ENCODE measurements at regions not wholly inside any gene's neighbourhood (a gene's known extent, or its start where the extent isn't known, plus 50 kb on each side); places are given as distances from the start of the nearest gene placed in this dataset.

DNA sequence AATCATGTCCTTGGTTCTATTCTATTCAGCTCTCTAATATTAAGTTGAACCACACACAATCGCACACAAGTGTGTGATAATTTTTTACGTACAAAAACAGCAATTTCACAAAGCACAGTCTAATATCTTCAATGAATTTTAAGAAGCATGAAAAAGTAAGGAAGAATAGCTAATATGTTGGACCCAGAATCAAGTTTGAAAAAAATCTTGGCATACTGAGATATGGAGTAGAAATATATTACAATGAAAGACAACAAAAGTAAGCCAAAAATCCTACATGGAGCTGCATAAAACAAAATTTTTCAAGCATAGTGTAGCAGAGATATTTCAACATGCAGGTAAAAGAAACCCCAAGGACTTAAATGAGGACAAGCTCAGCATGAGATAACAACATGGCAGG lies 219.1 kb upstream of the RND3 start:
- Mint-ChIP-seq H3K4me1 (ENCODE audit: low read depth) (no peaks in the 10 kb centered on the region), H3K27me3 (no peaks in the 10 kb centered on the region), H3K4me3 (no peak overlapping the region), H3K9me3 (no peaks in the 10 kb centered on the region), H3K27ac (no peak overlapping the region), H3K36me3 (ENCODE audit: low read depth) (no peaks in the 10 kb centered on the region)
- ChIA-PET POLR2A (no interaction called here), CTCF (no interaction called here)
- H3K9me3 ChIP-seq (ENCODE audit: control insufficient read depth in 1 of 2, insufficient read depth in 1 of 2, low read length in 2 of 2): no peaks in the 10 kb centered on the region
- no peaks in the 10 kb centered on the region for H3K27me3 ChIP-seq (ENCODE audit: control insufficient read depth in 1 of 2, insufficient read depth in 2 of 2, low read length in 2 of 2)
- no peak overlapping the region for H3K4me3 ChIP-seq (ENCODE audit: low read length)
- H3K36me3 ChIP-seq (ENCODE audit: insufficient read depth, low read length): no peaks in the 10 kb centered on the region
- TF ChIP-seq, protein P1, sequence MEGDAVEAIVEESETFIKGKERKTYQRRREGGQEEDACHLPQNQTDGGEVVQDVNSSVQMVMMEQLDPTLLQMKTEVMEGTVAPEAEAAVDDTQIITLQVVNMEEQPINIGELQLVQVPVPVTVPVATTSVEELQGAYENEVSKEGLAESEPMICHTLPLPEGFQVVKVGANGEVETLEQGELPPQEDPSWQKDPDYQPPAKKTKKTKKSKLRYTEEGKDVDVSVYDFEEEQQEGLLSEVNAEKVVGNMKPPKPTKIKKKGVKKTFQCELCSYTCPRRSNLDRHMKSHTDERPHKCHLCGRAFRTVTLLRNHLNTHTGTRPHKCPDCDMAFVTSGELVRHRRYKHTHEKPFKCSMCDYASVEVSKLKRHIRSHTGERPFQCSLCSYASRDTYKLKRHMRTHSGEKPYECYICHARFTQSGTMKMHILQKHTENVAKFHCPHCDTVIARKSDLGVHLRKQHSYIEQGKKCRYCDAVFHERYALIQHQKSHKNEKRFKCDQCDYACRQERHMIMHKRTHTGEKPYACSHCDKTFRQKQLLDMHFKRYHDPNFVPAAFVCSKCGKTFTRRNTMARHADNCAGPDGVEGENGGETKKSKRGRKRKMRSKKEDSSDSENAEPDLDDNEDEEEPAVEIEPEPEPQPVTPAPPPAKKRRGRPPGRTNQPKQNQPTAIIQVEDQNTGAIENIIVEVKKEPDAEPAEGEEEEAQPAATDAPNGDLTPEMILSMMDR (IDR thresholded peaks at IDR 0.05): no peak
- H3K4me1 ChIP-seq (ENCODE audit: insufficient read depth, low read length): no peaks in the 10 kb centered on the region
- no peak for ATAC-seq (ENCODE audit: poor library complexity)
- H3K27ac ChIP-seq (ENCODE audit: low read depth in 1 of 2, low read length in 2 of 2): no peak overlapping the region
- intact Hi-C loops (cut with DNase I, micrococcal nuclease): no loop called here
- no peak for DNase-seq

DNA sequence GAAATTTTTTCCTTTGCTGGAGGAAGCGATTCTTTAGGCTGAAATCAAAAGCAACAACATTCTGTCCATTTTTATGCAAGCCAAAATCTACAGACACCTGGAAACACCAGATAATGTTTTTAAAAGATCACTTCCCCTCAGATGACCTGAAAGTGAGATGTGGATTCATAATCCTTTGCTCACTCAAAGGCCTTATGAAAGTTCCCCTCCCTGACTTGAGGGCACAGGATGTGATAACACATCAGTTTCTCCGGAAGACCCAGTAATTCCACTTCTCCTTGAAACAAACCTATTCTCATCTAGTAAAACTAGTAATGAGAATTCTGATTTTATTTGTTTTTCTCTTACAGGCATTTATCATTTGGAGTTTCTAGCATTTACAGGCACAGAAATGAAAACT lies 218.3 kb upstream of the RND3 start:
- no peak for ATAC-seq (ENCODE audit: poor library complexity)
- Mint-ChIP-seq H3K27ac (no peak overlapping the region), H3K27me3 (no peaks in the 10 kb centered on the region), H3K9me3 (no peaks in the 10 kb centered on the region), H3K36me3 (ENCODE audit: low read depth) (no peaks in the 10 kb centered on the region), H3K4me3 (no peak overlapping the region), H3K4me1 (ENCODE audit: low read depth) (no peaks in the 10 kb centered on the region)
- TF ChIP-seq, protein P1 (IDR thresholded peaks at IDR 0.05): no peak
- CTCF ChIA-PET: no interaction called here
- H3K36me3 ChIP-seq (ENCODE audit: insufficient read depth, low read length): no peaks in the 10 kb centered on the region
- no peaks in the 10 kb centered on the region for H3K27me3 ChIP-seq (ENCODE audit: control insufficient read depth in 1 of 2, insufficient read depth in 2 of 2, low read length in 2 of 2)
- no peak overlapping the region for H3K4me3 ChIP-seq (ENCODE audit: low read length)
- no peaks in the 10 kb centered on the region for H3K4me1 ChIP-seq (ENCODE audit: insufficient read depth, low read length)
- POLR2A ChIA-PET: no interaction called here
- intact Hi-C loops (cut with DNase I, micrococcal nuclease): no loop called here
- H3K27ac ChIP-seq (ENCODE audit: low read depth in 1 of 2, low read length in 2 of 2): no peak overlapping the region
- DNase-seq: no peak
- no peaks in the 10 kb centered on the region for H3K9me3 ChIP-seq (ENCODE audit: control insufficient read depth in 1 of 2, insufficient read depth in 1 of 2, low read length in 2 of 2)

DNA sequence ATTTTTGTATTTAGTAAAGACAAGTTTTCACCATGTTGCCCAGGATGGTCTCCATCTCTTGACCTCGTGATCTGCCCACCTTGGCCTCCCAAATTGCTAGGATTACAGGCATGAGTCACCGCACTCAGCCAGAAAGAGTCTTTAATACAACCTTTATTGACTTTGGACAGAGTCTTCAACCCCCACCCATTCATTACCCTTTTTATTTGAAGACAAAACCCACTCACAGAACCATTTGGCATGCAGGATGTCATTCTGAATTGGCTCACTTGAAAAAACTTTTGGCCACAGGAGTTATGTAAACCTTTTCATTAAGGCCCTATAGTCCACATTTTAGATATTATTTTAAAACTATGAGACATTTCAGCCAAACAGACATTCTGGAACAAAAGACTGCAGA lies 217.9 kb upstream of the RND3 start:
- no peaks in the 10 kb centered on the region for H3K9me3 Mint-ChIP-seq
- TF ChIP-seq, protein P1 (IDR thresholded peaks at IDR 0.05): no peak
- CTCF ChIA-PET: no interaction called here
- DNase-seq: no peak
- H3K4me1 Mint-ChIP-seq (ENCODE audit: low read depth): no peaks in the 10 kb centered on the region
- no peaks in the 10 kb centered on the region for H3K36me3 Mint-ChIP-seq (ENCODE audit: low read depth)
- H3K27me3 ChIP-seq (ENCODE audit: control insufficient read depth in 1 of 2, insufficient read depth in 2 of 2, low read length in 2 of 2): no peaks in the 10 kb centered on the region
- no peaks in the 10 kb centered on the region for H3K27me3 Mint-ChIP-seq
- no peaks in the 10 kb centered on the region for H3K9me3 ChIP-seq (ENCODE audit: control insufficient read depth in 1 of 2, insufficient read depth in 1 of 2, low read length in 2 of 2)
- H3K4me3 ChIP-seq (ENCODE audit: low read length): no peak overlapping the region
- no peak overlapping the region for H3K4me3 Mint-ChIP-seq
- no peaks in the 10 kb centered on the region for H3K4me1 ChIP-seq (ENCODE audit: insufficient read depth, low read length)
- H3K27ac ChIP-seq (ENCODE audit: low read depth in 1 of 2, low read length in 2 of 2): no peak overlapping the region
- intact Hi-C loops (cut with DNase I, micrococcal nuclease): no loop called here
- H3K27ac Mint-ChIP-seq: no peak overlapping the region
- POLR2A ChIA-PET: no interaction called here
- ATAC-seq (ENCODE audit: poor library complexity): no peak
- no peaks in the 10 kb centered on the region for H3K36me3 ChIP-seq (ENCODE audit: insufficient read depth, low read length)

Measured in CD4-positive, alpha-beta T cell (primary cell).